IPS DF 4.7 (cell line): ENCODE measurements at regions not wholly inside any gene's neighbourhood (a gene's known extent, or its start where the extent isn't known, plus 50 kb on each side); places are given as distances from the start of the nearest gene placed in this dataset.
A peak's percentile ranks its signal among the peaks of the same experiment; 100 is the strongest.
"Not testable (repeated sequence)": the region's sequence is repeated elsewhere in the genome, so short reads cannot be mapped to it uniquely, and the experiment has no call there.

Experiments
- DNase-seq: peaks from one replicate; pipeline ENCODE4 v3.0.0-alpha.2; 2013; ENCODE audit warnings: low spot score; ENCODE audit errors: extremely low read depth

DNA sequence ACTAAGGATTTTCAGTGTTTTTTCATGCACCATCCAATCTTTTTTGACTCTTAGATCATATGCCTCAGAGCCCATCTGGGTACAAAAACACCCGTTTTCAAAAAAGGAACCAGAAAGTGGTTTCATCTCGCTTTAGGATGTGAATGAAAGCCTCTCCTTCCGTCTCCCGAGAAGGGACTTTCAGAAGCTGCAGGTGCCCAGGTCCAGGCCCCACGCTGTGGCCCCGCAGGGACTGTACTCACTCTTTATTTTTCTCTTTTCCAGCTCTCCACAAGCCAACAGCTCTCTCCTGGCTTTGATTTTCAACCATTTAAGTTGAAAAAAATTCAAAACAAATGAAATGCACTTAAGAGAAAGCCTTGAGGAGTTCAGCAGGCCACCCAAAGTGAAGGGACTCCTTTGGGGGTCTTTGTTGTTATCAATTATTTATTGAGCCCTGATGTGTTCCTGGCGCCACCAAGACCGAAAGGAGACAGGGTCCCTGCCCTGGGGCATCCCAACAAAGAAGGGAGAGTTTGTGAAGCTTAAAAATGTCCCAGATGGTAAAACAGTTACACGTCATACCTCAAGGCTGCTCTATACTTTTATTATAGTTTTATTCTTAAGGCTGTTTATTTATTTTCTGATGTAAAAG, 467.3 kb downstream of the PREX1 start:
- DNase-seq = no peak

DNA sequence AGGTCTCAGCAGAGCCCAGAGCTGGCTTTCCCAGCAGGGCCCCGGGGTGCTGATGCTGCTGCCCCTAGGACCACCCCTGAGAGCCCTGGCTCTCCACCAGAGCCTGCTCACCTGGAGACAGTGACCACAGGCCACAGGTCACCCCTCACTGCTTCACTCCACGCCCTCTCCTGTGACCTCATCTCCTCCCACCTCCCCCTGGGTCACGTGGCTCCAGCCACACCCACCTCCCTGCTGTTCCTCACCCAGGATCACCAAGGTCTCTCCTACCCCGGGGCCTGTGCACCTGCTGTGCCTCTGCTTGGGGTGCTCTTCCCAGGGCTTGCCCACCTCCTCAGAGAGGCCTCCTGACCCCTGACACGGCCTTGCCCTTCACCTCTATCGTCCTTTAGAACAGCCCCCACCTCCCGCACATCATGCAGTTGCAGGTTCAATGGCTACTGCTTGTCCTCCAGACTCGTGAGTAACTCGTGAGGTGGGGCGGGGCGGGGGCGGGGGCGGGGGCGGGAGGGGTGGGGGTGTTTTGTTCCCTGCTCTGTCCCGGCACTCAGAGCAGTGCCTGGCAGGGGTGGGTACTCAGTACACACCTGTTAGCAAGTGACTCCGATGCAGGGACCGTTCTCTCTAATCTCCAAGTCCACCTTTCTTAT, 468.0 kb downstream of the PREX1 start:
- DNase-seq = no peak

DNA sequence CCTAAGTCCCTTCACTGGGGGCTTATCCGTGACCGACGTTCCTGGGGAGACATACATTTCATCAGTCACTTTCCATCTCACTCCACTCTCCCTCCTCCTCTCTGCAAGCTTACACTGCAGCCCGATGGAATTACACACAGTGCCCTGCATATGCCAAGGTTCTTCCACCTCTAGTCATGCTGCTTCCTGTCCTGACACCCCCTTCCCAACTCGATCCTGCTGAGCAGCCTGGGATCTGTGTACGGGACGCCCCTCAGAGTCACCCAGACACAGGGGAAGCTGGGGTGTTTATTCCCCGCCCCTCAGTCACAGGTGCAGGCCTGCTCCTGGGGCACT, 468.8 kb downstream of the PREX1 start:
- DNase-seq = not testable (repeated sequence)

- no peak for DNase-seq
Measured at GRCh38 chr20:48358176-48359054, 469.4 kb downstream of the PREX1 start.

GRCh38 chr20:48357714-48358113, 470.1 kb downstream of the PREX1 start:
- no peak for DNase-seq

GRCh38 chr20:48354903-48355302, 472.9 kb downstream of the PREX1 start:
- DNase-seq = no peak

GRCh38 chr20:48354320-48354876, 473.4 kb downstream of the PREX1 start:
- DNase-seq = no peak

DNA sequence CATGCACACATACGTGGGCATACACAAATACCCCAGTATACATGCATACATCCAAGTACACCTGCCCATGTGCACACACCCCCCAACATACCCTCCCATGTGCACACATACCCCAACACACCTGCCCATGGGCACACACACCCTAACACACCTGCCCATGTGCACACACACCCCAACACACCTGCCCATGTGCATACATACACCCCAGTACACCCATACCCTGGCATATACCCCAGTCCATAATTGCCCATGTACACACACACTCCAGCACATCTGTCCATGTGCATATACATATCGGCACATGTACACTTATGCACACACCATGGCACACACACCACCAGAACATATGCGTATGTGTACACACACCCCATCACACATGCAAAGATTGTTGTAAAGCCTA, 475.2 kb downstream of the PREX1 start:
- no peak for DNase-seq

GRCh38 chr20:48352042-48352441, 475.8 kb downstream of the PREX1 start:
- no peak for DNase-seq

GRCh38 chr20:48350313-48350988, 477.3 kb downstream of the PREX1 start:
- DNase-seq = peak; percentile 60

DNA sequence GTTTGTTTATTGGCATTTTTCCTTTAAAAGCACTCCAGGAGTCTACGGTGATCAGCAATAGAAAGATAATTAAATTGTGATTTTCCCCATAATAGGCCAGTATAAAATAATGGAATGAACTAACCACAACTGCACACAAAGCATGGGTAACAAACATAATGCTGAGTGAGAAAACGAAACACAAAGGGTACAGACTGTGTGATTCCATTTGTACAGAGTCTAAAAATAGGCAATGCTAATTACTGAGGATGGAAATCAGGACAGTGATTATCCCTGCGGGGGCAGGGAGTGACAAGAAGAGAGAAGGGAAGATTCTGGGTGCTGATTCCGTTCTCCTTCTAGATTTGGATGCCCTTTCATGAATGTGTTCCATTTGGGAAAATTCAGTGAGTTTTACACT, 478.1 kb downstream of the PREX1 start:
- DNase-seq = no peak

- DNase-seq = no peak
Measured at GRCh38 chr20:48348022-48348421, 479.8 kb downstream of the PREX1 start.

- no peak for DNase-seq
Measured at GRCh38 chr20:48342822-48343513, 484.8 kb downstream of the PREX1 start.

DNA sequence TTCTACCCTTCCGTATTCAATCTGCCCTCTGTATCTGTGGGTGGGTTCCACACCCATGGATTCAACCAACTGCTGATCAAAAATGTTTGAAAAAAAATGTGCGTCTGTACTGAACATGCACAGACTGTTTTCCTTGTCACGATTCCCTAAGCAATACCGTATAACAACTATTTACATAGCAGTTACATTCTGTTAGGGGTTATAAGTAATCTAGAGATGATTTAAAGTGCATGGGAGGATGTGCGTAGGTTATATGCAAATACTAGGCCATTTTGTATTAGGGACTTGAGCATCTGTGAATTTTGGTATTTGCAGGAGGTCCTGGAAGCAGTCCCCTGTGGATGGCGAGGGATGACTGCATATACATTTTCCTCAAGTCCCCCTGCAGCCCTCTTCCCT, 486.9 kb downstream of the PREX1 start:
- no peak for DNase-seq

DNA sequence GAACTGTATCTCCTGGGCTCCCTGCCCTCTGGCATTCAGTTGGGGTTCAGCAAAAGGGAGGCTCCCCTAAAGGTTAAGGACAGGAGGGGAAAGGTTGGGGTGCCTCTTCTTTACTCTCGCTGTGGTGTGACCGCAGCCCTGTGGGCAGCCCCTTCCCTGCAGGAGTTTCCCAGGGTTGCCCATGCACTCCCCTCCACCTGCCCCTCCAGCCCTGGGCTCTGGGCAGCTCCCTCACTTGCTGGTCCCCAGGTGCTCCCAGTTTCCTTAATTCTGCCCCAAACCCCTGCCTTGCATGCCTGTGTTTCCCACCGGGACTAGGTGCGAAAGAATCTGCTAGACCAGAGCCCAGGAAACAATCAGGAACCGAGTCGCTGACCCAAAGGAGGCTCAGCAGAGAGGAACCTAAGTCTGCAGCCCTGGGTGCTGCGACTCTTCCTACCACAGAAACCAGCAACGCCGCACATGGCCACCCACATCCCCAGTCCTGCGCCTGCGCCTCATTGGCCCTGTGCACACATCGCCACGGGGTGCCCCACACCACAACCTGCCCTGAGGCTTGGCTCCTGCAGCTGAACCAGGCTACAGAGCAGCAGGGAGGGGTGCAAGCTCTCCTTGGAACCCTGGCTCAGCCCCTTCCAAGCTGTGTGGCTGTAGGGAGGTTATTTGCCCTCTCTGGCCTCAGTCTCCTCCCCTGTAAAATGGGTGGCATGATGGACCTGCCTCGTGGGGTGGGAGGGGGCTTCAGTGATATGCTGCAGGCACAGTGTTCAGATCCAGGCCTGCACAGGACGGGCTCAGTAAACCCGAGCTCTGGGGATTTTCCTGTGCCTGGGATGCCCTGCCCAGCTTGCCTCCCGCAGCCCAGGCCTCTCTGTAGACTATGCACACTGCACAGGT, 487.6 kb downstream of the PREX1 start:
- DNase-seq = no peak

DNA sequence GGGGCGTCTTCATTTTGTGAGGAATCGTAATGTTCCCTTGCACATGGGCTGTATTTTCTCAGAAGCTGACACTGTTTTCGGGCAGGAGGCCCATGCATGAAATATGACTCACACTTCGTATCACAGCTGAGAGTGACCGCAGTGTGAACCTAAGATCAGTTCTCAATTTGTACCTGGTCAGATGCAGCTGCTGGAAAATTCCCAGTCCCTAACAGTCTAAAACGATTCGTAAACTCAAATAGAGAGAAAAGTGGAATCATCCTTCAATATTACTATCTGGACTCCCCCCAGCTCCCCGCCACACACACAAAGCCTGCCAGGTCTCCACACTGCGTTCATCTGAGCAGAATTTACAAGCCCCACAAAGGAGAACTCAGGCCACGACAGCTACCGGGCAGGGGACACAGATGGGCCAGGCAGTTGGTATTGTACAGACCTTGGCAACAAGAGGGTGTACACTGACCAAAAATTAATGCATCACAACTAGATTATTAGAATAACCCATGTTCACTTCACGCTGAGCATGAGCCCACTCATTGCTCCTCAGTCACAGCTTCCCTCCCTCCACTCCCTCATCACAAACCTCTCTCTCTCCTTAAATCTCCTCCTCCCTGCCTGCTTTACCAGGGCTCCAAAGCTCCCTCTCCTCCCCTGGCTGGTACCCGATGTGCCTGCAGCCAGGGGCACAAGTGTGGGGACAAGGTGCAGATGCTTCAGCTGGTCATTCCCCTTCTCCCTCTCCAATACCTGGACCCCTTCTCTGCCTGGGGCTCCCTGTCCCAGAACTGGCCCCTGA, 488.4 kb downstream of the PREX1 start:
- no peak for DNase-seq

GRCh38 chr20:48338717-48339116, 489.1 kb downstream of the PREX1 start:
- no peak for DNase-seq

DNA sequence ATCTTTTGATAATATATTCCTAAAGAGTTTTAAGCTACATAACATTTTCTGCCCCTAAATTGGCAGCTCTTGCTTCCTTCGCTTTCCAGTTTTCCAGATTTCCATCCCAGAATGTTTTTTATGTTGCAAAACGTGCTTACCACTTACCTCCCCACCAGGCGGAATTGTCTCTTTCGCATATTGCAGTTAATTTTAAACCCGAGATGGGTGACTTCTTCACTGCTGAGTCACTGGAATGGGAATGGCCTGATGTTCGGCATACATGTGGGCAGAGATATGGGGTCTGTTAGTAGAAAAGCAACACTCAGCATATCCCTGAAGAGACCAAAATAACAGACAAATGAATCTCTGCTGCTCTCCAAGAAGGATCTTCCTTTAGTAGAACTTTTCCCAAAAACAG, 491.2 kb downstream of the PREX1 start:
- DNase-seq = no peak
